ENCODE measurements at regions not wholly inside any gene's neighbourhood (a gene's known extent, or its start where the extent isn't known, plus 50 kb on each side); places are given as distances from the start of the nearest gene placed in this dataset.
"Not testable (repeated sequence)": the region's sequence is repeated elsewhere in the genome, so short reads cannot be mapped to it uniquely, and the experiment has no call there.

DNA sequence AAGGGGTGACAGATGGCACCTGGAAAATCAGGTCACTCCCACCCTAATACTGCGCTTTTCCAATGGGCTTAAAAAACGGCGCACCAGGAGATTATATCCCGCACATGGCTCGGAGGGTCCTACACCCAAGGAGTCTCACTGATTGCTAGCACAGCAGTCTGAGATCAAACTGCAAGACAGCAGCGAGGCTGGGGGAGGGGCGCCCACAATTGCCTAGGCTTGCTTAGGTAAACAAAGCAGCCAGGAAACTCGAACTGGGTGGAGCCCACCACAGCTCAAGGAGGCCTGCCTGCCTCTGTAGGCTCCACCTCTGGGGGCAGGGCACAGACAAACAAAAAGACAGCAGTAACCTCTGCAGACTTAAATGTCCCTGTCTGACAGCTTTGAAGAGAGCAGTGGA, 205.7 kb upstream of the HTR1E start:
- TF ChIP-seq ARNTL (CRISPR knock-in tag; IDR thresholded peaks at IDR 0.05; ENCODE audit: borderline replicate concordance, low read depth); ZFP3 (CRISPR knock-in tag; IDR thresholded peaks at IDR 0.05); ZFP30 (CRISPR knock-in tag; IDR thresholded peaks at IDR 0.05); TOX (CRISPR knock-in tag; IDR thresholded peaks at IDR 0.05; ENCODE audit: borderline replicate concordance); SNAI2 (CRISPR knock-in tag; IDR thresholded peaks at IDR 0.05); CSDC2 (CRISPR knock-in tag; IDR thresholded peaks at IDR 0.05): not testable (repeated sequence)
- TF ChIP-seq, protein P1, sequence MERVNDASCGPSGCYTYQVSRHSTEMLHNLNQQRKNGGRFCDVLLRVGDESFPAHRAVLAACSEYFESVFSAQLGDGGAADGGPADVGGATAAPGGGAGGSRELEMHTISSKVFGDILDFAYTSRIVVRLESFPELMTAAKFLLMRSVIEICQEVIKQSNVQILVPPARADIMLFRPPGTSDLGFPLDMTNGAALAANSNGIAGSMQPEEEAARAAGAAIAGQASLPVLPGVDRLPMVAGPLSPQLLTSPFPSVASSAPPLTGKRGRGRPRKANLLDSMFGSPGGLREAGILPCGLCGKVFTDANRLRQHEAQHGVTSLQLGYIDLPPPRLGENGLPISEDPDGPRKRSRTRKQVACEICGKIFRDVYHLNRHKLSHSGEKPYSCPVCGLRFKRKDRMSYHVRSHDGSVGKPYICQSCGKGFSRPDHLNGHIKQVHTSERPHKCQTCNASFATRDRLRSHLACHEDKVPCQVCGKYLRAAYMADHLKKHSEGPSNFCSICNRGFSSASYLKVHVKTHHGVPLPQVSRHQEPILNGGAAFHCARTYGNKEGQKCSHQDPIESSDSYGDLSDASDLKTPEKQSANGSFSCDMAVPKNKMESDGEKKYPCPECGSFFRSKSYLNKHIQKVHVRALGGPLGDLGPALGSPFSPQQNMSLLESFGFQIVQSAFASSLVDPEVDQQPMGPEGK (CRISPR knock-in tag; IDR thresholded peaks at IDR 0.05; ENCODE audit: borderline replicate concordance) = not testable (repeated sequence)
- TF ChIP-seq, protein P2, sequence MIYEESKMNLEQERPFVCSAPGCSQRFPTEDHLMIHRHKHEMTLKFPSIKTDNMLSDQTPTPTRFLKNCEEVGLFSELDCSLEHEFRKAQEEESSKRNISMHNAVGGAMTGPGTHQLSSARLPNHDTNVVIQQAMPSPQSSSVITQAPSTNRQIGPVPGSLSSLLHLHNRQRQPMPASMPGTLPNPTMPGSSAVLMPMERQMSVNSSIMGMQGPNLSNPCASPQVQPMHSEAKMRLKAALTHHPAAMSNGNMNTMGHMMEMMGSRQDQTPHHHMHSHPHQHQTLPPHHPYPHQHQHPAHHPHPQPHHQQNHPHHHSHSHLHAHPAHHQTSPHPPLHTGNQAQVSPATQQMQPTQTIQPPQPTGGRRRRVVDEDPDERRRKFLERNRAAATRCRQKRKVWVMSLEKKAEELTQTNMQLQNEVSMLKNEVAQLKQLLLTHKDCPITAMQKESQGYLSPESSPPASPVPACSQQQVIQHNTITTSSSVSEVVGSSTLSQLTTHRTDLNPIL (CRISPR knock-in tag; IDR thresholded peaks at IDR 0.05; ENCODE audit: low read depth) = not testable (repeated sequence)

Data from SK-N-SH treated with all-trans-retinoic acid at 6 μM for 48 hours (cell line).